NCI-H2227 treated with DMSO at 0.1 percent for 48 hours (cell line): ENCODE measurements at regions not wholly inside any gene's neighbourhood (a gene's known extent, or its start where the extent isn't known, plus 50 kb on each side); places are given as distances from the start of the nearest gene placed in this dataset.

ENCODE experiments used
- DNase-seq: peaks from one replicate; lab custom pipeline; 2025; lab: John Stamatoyannopoulos, UW

DNA sequence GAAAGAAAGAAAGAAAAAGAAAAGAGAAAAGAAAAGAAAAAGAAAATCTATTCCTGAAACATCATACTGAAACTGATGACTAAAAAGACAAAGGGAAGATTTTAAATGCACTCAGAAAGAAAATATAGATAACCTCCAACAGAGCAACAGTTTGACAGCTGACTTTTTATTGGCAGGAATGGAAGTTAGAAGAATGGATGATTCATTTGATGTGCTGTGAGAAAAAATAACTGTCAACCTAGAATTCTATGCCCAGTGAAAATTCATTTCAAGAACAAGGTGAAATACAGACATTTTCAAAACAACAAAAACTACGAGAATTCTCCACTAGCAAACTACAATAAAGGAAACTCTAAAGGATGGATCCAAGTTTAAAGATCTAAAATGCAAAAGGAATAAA lies 50.5 kb upstream of the HSPA12A start:
- no peak for DNase-seq

DNA sequence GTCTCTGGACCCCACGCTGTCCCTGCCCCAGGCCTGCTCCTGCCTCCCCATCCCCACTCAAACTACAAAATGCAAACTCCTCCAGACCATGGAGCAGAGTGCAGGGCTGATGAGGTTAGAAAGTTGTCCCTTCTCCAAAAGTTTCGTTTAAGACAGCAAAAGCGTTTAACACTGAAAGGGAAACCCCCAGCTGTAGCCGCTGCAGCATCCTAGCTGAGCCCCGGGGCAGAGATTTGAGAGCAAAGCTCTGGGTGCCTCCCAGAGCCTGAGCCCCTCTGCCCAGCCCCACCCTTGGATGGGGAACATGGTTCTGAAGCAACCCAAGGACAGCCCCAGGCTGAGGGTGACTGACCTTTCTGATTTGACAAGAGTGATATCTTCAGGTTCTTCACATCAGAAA lies 52.8 kb upstream of the ENO4 start:
- DNase-seq = no peak

DNA sequence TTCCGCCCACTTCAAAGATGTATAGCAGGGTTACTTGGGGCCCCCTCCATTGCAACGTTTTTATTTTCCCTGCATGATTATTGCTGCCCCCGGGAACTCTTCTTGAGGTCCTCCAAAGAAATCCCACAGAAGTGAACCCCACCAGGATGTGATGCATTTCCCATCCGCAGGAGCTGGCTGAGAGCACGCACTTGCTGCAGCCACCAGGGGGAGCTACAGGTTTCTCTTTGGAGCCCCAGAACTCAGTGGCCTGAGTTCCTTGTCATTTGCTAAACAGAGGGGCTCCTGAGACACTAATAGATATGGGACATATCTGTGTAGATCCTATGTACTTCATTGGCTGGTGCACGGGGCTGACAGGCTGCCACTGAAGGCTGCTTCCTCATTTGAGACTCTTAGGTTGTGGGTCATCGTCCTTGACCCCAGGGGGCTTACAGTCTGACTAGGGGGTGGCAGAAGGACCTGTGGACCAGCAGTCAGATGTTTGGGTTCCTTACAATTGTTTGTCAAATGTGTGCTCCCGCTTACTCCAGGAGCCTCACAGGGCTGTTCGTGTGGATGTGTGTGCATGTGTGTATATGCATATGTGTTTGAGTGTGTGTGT lies 52.3 kb upstream of the ENO4 start:
- peak; percentile 65 for DNase-seq

DNA sequence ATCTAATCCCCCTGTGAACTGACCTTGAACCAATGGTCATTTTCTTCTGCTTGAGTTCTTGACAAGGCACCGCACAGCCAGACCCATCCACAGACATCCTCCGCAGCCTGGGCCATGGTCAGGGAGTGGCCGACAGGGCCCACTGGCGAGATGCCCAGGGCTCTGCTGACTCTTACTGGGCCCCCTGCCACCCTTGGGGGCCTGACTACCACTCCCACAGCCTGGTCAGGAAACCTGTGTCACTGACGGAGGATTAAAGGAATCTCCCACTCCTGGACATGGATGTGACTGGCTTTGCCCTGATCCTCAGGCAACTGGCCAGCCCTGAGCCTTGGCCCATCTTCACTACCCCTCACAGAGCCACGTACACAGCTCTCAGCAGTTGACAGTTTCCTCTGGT lies 50.4 kb upstream of the ENO4 start:
- DNase-seq = no peak
